ENCODE measurements at regions not wholly inside any gene's neighbourhood (a gene's known extent, or its start where the extent isn't known, plus 50 kb on each side); places are given as distances from the start of the nearest gene placed in this dataset.

- DNase-seq (ENCODE audit: low spot score) (no peak), ATAC-seq (ENCODE audit: low FRiP score) (no peak)
- TF ChIP-seq CTCF (IDR thresholded peaks at IDR 0.05): no peak
Measured at GRCh38 chr13:79806821-79807220, 325.9 kb downstream of the NDFIP2 start.

- ATAC-seq (ENCODE audit: low FRiP score) (no peak), DNase-seq (ENCODE audit: low spot score) (no peak)
- TF ChIP-seq CTCF (IDR thresholded peaks at IDR 0.05): no peak
Measured at GRCh38 chr13:79805317-79805716, 324.4 kb downstream of the NDFIP2 start.

GRCh38 chr13:79803989-79804388 lies 323.0 kb downstream of the NDFIP2 start:
- no peak for TF ChIP-seq CTCF (IDR thresholded peaks at IDR 0.05)
- no peak for ATAC-seq (ENCODE audit: low FRiP score)
- no peak for DNase-seq (ENCODE audit: low spot score)

GRCh38 chr13:79803296-79803695 lies 322.3 kb downstream of the NDFIP2 start:
- no peak for ATAC-seq (ENCODE audit: low FRiP score)
- no peak for TF ChIP-seq CTCF (IDR thresholded peaks at IDR 0.05)
- DNase-seq (ENCODE audit: low spot score): no peak

- DNase-seq (ENCODE audit: low spot score) (no peak), ATAC-seq (ENCODE audit: low FRiP score) (no peak)
- TF ChIP-seq CTCF (IDR thresholded peaks at IDR 0.05): no peak
Measured at GRCh38 chr13:79802389-79803085, 321.6 kb downstream of the NDFIP2 start.

GRCh38 chr13:79799059-79799867 lies 318.3 kb downstream of the NDFIP2 start:
- ATAC-seq (ENCODE audit: low FRiP score) (no peak), DNase-seq (ENCODE audit: low spot score) (no peak)
- no peak for TF ChIP-seq CTCF (IDR thresholded peaks at IDR 0.05)

- ATAC-seq (ENCODE audit: low FRiP score) (no peak), DNase-seq (ENCODE audit: low spot score) (no peak)
- no peak for TF ChIP-seq CTCF (IDR thresholded peaks at IDR 0.05)
Measured at GRCh38 chr13:79796136-79796535, 315.2 kb downstream of the NDFIP2 start.

Data from omental fat pad (tissue), 3 donors.